OCI-M1 (cell line): ENCODE measurements at regions not wholly inside any gene's neighbourhood (a gene's known extent, or its start where the extent isn't known, plus 50 kb on each side); places are given as distances from the start of the nearest gene placed in this dataset.

ENCODE experiments used
- DNase-seq: peaks from one replicate; lab custom pipeline; 2025; lab: John Stamatoyannopoulos, UW

GRCh38 chr18:42473611-42474010 is 518.6 kb downstream of the PIK3C3 start:
- no peak for DNase-seq

- no peak for DNase-seq
Observed at GRCh38 chr18:42474577-42474976, 519.5 kb downstream of the PIK3C3 start.

GRCh38 chr18:42475157-42475556 is 520.1 kb downstream of the PIK3C3 start:
- no peak for DNase-seq

GRCh38 chr18:42477267-42477666 is 522.2 kb downstream of the PIK3C3 start:
- DNase-seq = no peak

GRCh38 chr18:42480441-42480840 is 525.4 kb downstream of the PIK3C3 start:
- no peak for DNase-seq

GRCh38 chr18:42484648-42485047 is 529.6 kb downstream of the PIK3C3 start:
- no peak for DNase-seq

- no peak for DNase-seq
Observed at GRCh38 chr18:42486271-42486670, 531.2 kb downstream of the PIK3C3 start.

- no peak for DNase-seq
Observed at GRCh38 chr18:42508683-42509296, 553.8 kb downstream of the PIK3C3 start.

GRCh38 chr18:42509750-42510415 is 554.8 kb downstream of the PIK3C3 start:
- DNase-seq = no peak

GRCh38 chr18:42510540-42510939 is 555.5 kb downstream of the PIK3C3 start:
- DNase-seq = no peak

- no peak for DNase-seq
Observed at GRCh38 chr18:42513441-42513840, 558.4 kb downstream of the PIK3C3 start.

- no peak for DNase-seq
Observed at GRCh38 chr18:42514512-42514911, 559.5 kb downstream of the PIK3C3 start.

- no peak for DNase-seq
Observed at GRCh38 chr18:42517896-42518295, 562.9 kb downstream of the PIK3C3 start.

GRCh38 chr18:42518331-42518730 is 563.3 kb downstream of the PIK3C3 start:
- peak; percentile 30 for DNase-seq

GRCh38 chr18:42520138-42520537 is 565.1 kb downstream of the PIK3C3 start:
- DNase-seq = no peak

- DNase-seq = no peak
Observed at GRCh38 chr18:42525905-42526304, 570.9 kb downstream of the PIK3C3 start.

GRCh38 chr18:42527766-42528165 is 572.7 kb downstream of the PIK3C3 start:
- DNase-seq = peak; percentile 91

GRCh38 chr18:42530276-42530675 is 575.2 kb downstream of the PIK3C3 start:
- no peak for DNase-seq

- no peak for DNase-seq
Observed at GRCh38 chr18:42532119-42532518, 577.1 kb downstream of the PIK3C3 start.

GRCh38 chr18:42533009-42533575 is 578.1 kb downstream of the PIK3C3 start:
- DNase-seq = no peak

- DNase-seq = no peak
Observed at GRCh38 chr18:42533616-42534015, 578.6 kb downstream of the PIK3C3 start.

GRCh38 chr18:42534313-42534712 is 579.3 kb downstream of the PIK3C3 start:
- no peak for DNase-seq

GRCh38 chr18:42536442-42536841 is 579.0 kb downstream of the RIT2 start:
- DNase-seq = no peak

- DNase-seq = no peak
Observed at GRCh38 chr18:42537291-42537690, 578.2 kb downstream of the RIT2 start.
